GM21576 (cell line): ENCODE measurements at regions not wholly inside any gene's neighbourhood (a gene's known extent, or its start where the extent isn't known, plus 50 kb on each side); places are given as distances from the start of the nearest gene placed in this dataset.

ENCODE experiments used
- ATAC-seq: cut with Tn5 transposase; IDR thresholded peaks from one replicate; pipeline ENCODE4 v1.9.1; 2021; ENCODE audit warnings: mild to moderate bottlenecking, moderate library complexity; ENCODE audit not compliant: unreplicated experiment

DNA sequence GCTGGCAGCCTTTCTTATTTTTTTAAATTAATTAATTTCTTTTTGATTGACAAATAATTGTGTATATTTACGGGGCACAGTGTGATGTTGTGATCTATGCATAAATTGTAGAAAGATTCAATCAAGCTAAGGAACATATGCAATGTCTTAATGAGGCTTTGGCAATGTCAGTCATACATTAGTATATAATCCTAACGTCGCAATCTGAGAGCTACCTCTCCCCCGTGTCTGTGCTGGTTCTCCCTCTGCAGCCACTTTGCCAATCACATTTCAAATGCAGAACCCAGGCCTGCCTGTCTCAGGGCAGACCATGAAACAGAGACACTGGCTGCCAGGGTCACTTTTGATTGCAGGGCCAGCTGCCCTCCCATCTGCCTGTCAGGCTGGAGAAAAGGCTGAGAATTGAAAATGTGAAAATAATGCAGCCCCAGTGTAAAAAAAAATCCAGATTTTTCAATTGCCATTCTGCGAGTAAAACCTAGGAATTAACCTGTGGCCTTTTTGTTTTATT lies 56.3 kb downstream of the SLC24A2 start:
- ATAC-seq = no peak

- ATAC-seq = no peak
Observed at GRCh38 chr9:19728101-19728500, 60.7 kb downstream of the SLC24A2 start.

DNA sequence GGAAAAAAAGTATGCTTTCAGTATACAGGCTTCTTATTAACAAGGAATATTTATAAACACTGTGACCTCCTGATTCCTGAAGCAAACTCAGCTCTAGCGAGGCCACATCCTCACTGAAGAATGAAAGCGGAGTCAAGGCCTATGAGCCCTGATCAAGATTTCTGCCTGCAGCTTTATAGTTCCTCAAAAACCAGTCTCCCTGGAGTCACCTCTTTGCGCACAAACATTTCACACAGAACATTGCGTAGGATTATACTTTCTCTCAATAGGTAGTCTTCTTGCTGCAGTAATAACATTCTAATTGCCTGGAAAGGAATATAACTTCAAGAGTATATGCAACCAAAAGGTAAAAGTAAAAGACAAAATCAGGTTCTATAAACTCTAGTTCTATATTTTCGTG lies 62.9 kb downstream of the SLC24A2 start:
- no peak for ATAC-seq

GRCh38 chr9:19720377-19720776 lies 68.5 kb downstream of the SLC24A2 start:
- ATAC-seq = no peak

- ATAC-seq = no peak
Observed at GRCh38 chr9:19703702-19704101, 85.1 kb downstream of the SLC24A2 start.

DNA sequence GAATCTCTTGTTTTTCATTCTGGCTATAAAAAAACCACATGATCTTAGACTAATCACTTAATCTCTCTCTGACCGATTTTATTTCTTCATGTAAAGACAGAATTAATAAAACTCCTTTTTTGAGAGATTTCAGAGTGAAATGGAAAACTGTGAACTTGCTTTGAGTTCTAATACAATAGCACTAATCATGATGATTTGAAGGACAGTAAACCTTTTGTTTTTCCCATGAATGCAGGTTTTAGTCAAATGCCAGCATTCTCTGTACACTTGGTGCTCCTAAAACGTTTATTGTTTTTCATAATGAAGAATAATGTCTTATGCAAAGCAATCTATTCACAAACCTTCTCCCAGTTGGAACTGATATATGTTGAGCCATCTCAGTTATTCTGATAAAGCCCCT lies 86.8 kb downstream of the SLC24A2 start:
- no peak for ATAC-seq

- ATAC-seq = no peak
Observed at GRCh38 chr9:19701274-19701673, 87.6 kb downstream of the SLC24A2 start.

GRCh38 chr9:19700699-19701098 lies 88.1 kb downstream of the SLC24A2 start:
- no peak for ATAC-seq

DNA sequence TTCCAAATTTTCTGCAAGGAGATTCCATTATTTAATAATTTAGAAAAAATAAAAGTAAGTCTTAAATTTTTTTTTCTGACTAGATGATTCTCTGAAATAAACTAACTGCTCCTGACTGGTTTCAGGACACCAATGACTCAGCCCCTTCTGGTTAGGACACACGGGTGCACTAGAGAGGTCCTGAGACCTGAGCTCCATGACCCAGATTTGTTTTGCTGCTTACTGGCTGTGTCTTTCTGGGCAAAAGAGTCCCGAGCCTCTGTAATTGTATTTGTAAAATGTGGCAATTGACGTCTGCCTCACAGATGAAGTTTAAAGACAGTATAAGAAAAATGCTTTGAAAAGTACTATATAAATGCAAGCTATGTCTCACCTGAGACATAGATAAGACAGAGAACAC lies 89.1 kb downstream of the SLC24A2 start:
- no peak for ATAC-seq

DNA sequence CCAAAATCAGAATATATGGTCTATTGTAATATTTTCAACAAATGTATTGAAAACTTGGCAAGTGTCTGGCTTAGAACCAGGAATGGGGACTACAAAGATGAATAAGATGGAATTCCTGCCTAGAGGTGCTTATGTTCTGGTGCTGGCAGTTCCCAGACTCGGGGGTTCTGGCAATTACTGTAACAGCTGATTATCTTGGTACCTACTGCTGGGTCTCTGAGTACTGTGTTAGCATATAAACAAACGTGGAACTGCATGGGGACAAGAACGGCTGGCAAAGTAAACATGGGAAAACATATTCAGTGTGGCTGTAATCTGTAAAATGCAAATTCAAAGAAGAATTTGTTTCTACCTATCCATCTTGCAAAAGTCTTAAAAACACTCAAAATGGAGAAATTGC lies 89.9 kb downstream of the SLC24A2 start:
- ATAC-seq = no peak

DNA sequence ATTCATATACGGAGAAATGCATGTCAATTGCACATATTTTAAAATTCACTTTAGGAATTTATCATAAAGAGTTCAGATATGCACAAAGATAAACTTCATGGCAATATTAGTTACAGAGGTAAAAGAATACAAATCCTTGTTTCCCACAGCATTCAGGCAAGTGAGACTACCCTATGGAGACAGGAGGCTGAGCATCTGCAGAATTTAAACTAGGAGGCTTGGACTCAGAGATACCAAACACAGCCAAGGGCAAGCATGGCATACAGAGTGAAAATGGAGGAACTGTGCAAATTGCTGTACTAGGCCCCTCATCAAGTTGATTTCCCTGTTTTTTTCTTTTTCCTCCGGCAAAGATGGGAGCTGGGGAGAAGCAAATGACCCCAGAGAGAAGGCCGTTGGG lies 94.2 kb downstream of the SLC24A2 start:
- ATAC-seq = no peak

DNA sequence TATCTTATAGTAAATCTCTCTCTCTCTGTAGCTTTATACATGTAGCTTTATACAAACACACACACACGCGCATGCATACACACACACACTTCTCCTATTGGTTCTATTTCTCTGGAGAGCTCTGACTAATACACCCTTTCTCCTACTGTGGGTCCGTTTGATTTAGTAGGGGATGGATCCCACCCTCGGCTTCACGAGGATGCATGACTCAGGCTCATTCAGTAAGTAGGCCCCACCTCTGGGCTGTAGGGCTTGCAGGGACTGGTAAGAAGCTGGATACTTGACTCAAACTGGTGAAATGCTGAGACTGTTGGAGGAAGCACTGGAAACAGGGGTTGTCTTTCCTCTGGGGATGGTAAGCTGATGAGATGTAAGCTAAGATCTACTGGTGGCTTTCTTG lies 98.7 kb downstream of the SLC24A2 start:
- ATAC-seq = no peak

DNA sequence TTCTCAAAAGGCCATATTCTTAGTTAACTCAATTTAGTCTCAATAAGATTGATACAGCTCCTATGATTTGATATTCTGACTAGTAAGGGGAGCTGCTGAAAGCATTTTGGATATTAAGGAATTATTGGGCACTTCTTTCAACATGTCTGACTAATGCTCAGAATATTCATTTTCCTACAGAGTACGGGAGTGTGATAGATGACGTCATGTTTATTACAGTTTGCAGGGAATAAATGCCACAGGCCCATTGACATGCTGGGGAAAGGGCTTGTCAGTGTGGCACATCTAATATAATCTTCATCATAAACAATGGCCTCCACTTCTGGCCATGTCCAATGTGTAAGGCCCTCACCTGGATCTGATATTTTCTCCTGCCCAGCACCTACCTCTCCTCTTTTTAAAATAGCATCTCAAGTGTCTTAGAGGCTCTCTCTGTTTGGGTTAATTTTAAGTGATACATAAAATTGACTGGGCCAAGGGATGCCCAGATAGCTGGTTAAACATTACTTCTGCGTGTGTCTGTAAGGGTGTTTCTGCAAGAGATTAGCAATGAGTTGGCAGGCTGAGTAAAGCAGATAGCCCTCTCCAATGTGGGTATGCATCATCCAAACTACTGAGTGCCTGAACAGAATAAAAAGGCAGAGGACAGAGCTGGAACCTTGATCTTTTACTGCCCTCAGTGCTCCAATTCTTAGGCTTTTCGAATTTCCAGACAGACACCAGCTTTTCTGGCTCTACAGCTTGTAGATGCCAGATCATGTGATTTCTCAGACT lies 99.3 kb downstream of the SLC24A2 start:
- ATAC-seq = no peak

DNA sequence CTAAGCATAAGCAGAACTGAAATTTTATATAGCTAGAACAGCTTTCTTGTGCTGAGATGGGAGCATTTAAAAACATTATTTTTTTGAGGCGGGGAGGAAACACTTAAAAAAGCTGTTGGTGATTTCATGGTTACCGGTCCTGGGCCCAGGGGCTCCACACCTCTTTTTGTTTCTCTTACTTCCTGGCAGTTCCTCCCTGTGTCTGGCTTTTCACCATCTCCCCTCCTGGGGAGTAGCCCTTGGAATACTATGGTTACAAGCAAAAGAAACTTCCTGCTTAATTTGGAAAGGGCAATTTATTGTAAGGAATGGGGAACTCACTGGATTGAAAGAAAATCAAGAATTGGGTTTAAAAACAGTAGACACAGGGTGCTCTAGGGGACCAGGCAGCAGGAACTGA lies 105.1 kb downstream of the SLC24A2 start:
- ATAC-seq = no peak

DNA sequence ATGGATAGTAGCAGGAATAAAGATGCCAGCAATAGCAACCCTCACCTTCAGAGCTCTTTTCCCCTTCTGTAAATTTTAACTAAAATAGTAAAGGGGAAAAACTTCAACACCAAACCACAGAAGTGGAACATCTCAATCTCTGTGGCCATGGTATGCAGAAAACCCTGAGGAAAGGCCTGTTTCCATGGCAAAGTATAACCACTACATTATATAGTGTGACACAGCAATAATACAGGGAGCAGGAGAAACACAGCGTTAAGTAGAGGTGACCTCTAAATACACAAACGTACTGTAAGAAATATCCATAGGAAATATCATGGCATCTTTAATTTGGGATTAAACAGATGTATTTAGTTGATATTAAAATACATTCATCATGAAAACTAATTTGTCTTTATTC lies 106.4 kb downstream of the SLC24A2 start:
- ATAC-seq = no peak

DNA sequence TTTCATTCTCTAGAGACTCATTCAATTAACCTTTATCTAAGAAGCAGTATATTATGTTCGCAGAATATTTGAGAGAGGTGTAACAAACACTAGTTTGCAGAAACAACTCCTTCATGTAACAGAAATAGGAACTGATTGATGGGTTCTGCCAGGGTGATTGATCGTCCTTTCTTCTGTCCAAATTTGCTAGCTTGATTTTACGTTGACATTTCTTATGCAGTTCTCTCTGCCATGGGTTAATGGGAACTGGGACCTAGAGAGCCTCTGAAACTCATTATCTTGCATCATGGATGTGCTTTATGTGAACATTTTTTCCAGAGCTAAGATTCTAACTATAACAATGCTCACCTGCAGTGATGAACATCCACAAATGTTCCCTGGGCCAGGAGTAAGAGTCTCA lies 107.0 kb downstream of the SLC24A2 start:
- no peak for ATAC-seq

- no peak for ATAC-seq
Observed at GRCh38 chr9:19677924-19678323, 110.9 kb downstream of the SLC24A2 start.

GRCh38 chr9:19675492-19675891 lies 113.3 kb downstream of the SLC24A2 start:
- no peak for ATAC-seq

- ATAC-seq = no peak
Observed at GRCh38 chr9:19666575-19666974, 122.3 kb downstream of the SLC24A2 start.

GRCh38 chr9:19665146-19665863 lies 123.5 kb downstream of the SLC24A2 start:
- ATAC-seq = peak; percentile 98

DNA sequence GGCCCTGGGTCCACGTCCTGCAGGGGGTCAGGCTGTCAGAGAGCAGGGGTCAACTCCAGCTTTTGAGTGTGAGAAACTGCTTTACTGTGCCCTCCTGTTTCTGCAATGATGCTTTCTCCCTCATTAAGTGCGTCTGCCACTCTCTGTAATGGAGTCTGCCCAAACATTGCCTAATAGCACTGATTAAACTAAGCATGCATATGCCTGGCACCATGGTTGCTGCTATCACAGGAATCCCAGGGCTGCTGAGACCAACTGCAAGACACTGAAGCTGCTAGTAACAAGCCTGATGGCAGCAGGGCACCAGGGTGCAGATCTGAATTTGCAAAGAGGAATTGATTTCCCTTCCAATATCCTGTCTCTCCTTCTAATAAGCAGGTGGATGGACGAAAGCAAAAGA lies 125.3 kb downstream of the SLC24A2 start:
- ATAC-seq = no peak

DNA sequence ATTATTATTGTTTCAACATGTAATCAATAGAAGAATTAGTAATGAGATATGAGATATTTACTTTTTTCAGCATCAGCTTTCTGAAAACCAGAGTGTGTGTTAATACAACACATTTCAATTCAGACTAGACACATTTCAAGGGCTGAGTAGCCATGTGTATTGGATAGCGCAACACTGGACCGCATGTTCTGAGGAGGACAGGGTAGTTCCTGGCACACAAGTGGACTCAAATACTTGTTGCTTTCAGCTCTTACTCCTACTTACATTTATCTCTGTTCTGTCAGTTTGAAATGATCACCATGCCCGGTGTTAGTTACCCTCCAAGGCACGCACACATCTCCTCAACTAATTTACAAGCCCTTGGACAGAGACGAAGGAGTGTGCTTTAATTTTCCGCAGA lies 126.6 kb downstream of the SLC24A2 start:
- no peak for ATAC-seq
